HG03039 (cell line): ENCODE measurements at regions not wholly inside any gene's neighbourhood (a gene's known extent, or its start where the extent isn't known, plus 50 kb on each side); places are given as distances from the start of the nearest gene placed in this dataset.

Experiments used
- ATAC-seq: cut with Tn5 transposase; IDR thresholded peaks from one replicate; pipeline ENCODE4 v1.9.1; 2021; ENCODE audit warnings: mild to moderate bottlenecking, moderate library complexity; ENCODE audit not compliant: unreplicated experiment

- ATAC-seq = no peak
These were observed 75.6 kb upstream of the PTGFR start for GRCh38 chr1:78415165-78415564.

- ATAC-seq = no peak
These were observed 71.5 kb upstream of the PTGFR start for GRCh38 chr1:78419309-78419708.

GRCh38 chr1:78420181-78420580 is 70.6 kb upstream of the PTGFR start:
- ATAC-seq = no peak

GRCh38 chr1:78420688-78421087 is 70.1 kb upstream of the PTGFR start:
- ATAC-seq = no peak

GRCh38 chr1:78424720-78425119 is 66.1 kb upstream of the PTGFR start:
- no peak for ATAC-seq

GRCh38 chr1:78426408-78426807 is 64.4 kb upstream of the PTGFR start:
- no peak for ATAC-seq

- no peak for ATAC-seq
These were observed 63.3 kb upstream of the PTGFR start for GRCh38 chr1:78427506-78427905.

GRCh38 chr1:78432016-78432415 is 58.8 kb upstream of the PTGFR start:
- no peak for ATAC-seq

GRCh38 chr1:78434351-78434750 is 56.4 kb upstream of the PTGFR start:
- no peak for ATAC-seq

- no peak for ATAC-seq
These were observed 53.8 kb upstream of the PTGFR start for GRCh38 chr1:78436961-78437360.

- ATAC-seq = no peak
These were observed 53.4 kb upstream of the PTGFR start for GRCh38 chr1:78437396-78437795.

GRCh38 chr1:78437941-78438340 is 52.8 kb upstream of the PTGFR start:
- no peak for ATAC-seq

- ATAC-seq = no peak
These were observed 50.4 kb upstream of the PTGFR start for GRCh38 chr1:78440381-78440793.
